ENCODE measurements at regions not wholly inside any gene's neighbourhood (a gene's known extent, or its start where the extent isn't known, plus 50 kb on each side); places are given as distances from the start of the nearest gene placed in this dataset.

- TF ChIP-seq ZNF645 (tag by site-specific recombination; IDR thresholded peaks at IDR 0.05), result no peak
- no peak for TF ChIP-seq CTCF (tag by site-specific recombination; IDR thresholded peaks at IDR 0.05)
- TF ChIP-seq PATZ1 (tag by site-specific recombination; IDR thresholded peaks at IDR 0.05), result no peak
- no peak for TF ChIP-seq SALL2 (tag by site-specific recombination; IDR thresholded peaks at IDR 0.05; ENCODE audit: borderline replicate concordance)
- no peak for TF ChIP-seq PRDM4 (tag by site-specific recombination; IDR thresholded peaks at IDR 0.05)
- TF ChIP-seq ZSCAN4 (tag by site-specific recombination; IDR thresholded peaks at IDR 0.05), result no peak
- no peak for TF ChIP-seq ZNF549 (tag by site-specific recombination; IDR thresholded peaks at IDR 0.05)
- TF ChIP-seq ZFP41 (tag by site-specific recombination; IDR thresholded peaks at IDR 0.05; ENCODE audit: borderline replicate concordance), result no peak
These were observed 113.5 kb upstream of the NDUFV2 start for GRCh38 chr18:8989017-8989416.
